GM18499 (cell line): ENCODE measurements at regions not wholly inside any gene's neighbourhood (a gene's known extent, or its start where the extent isn't known, plus 50 kb on each side); places are given as distances from the start of the nearest gene placed in this dataset.
"Not testable (repeated sequence)": the region's sequence is repeated elsewhere in the genome, so short reads cannot be mapped to it uniquely, and the experiment has no call there.

Source experiments
- ATAC-seq: cut with Tn5 transposase; IDR thresholded peaks from one replicate; pipeline ENCODE4 v1.9.1; 2021; ENCODE audit warnings: moderate number of reproducible peaks; ENCODE audit not compliant: insufficient read depth, unreplicated experiment

- not testable (repeated sequence) for ATAC-seq
These were observed 67.6 kb upstream of the NBPF26 start for GRCh38 chr1:120656116-120656515.

- not testable (repeated sequence) for ATAC-seq
These were observed 65.9 kb upstream of the NBPF26 start for GRCh38 chr1:120657804-120658203.

GRCh38 chr1:120658622-120659021 is 65.1 kb upstream of the NBPF26 start:
- ATAC-seq = not testable (repeated sequence)

- not testable (repeated sequence) for ATAC-seq
These were observed 64.6 kb upstream of the NBPF26 start for GRCh38 chr1:120659133-120659532.

- ATAC-seq = not testable (repeated sequence)
These were observed 59.1 kb upstream of the NBPF26 start for GRCh38 chr1:120664376-120665249.

- ATAC-seq = not testable (repeated sequence)
These were observed 58.5 kb upstream of the NBPF26 start for GRCh38 chr1:120665250-120665577.

- not testable (repeated sequence) for ATAC-seq
These were observed 55.6 kb upstream of the NBPF26 start for GRCh38 chr1:120668187-120668586.
